ENCODE measurements at regions not wholly inside any gene's neighbourhood (a gene's known extent, or its start where the extent isn't known, plus 50 kb on each side); places are given as distances from the start of the nearest gene placed in this dataset.

- Histone ChIP-seq H3K9ac (ENCODE audit: low read length) (peak overlapping the region; percentile 37), H2AFZ (ENCODE audit: low read depth, low read length, poor library complexity, severe bottlenecking) (peak overlapping the region; percentile 25), H4K20me1 (ENCODE audit: insufficient read depth) (no peaks in the 10 kb centered on the region), H3K4me2 (ENCODE audit: low read length) (peak overlapping the region; percentile 71), H3K4me1 (ENCODE audit: control insufficient read depth in 1 of 2, insufficient read depth in 2 of 2, low read length in 2 of 2) (peaks cover 17 to 39% of the 10 kb centered on the region in 2 experiments), H3K9me3 (ENCODE audit: control insufficient read depth in 1 of 2, insufficient read depth in 1 of 2, low read depth in 1 of 2, low read length in 2 of 2) (no peaks in the 10 kb centered on the region), H3K4me3 (replicated peaks in 1 of 2; ENCODE audit: low read depth in 1 of 2, low read length in 2 of 2) (peak overlapping the region; percentile 14 to 34; a peak in 3 of 4 replicates), H3K9me2 (ENCODE audit: insufficient read depth) (no peaks in the 10 kb centered on the region), H3K36me3 (ENCODE audit: control insufficient read depth in 1 of 2, insufficient read depth in 2 of 2, low read length in 2 of 2) (no peaks in the 10 kb centered on the region), H3K79me2 (ENCODE audit: insufficient read depth, low read length) (no peaks in the 10 kb centered on the region; the same call in 1 of the 2 replicates), H3K27ac (ENCODE audit: low read depth, low read length) (peak overlapping the region; percentile 64), H3K27me3 (ENCODE audit: insufficient read depth, low read length) (no peaks in the 10 kb centered on the region)
- BruUV-seq (replicated peaks), result no TSS peak
- ChIA-PET RAD21 (ENCODE audit: low non-redundant PET in 1 of 2, low total read pairs in 2 of 2, uncharacterized antibody in 2 of 2, unreplicated experiment in 2 of 2) (no interaction called here), POLR2A (interaction anchor here (1.0 to 4.7 kb wide), 2 partner anchors 17 to 25 kb away, joined by 3 to 33 read pairs; no protein-coding TSS in a partner anchor), CTCF (no interaction called here)
- intact Hi-C loops (cut with micrococcal nuclease), result no loop called here
- ATAC-seq, result peak; percentile 90
- DNase-seq (ENCODE audit: low read depth, low spot score), result peak; percentile 86
- TF ChIP-seq YY1 (IDR thresholded peaks at IDR 0.05; ENCODE audit: extremely low read depth, insufficient replicate concordance, low read depth, low read length) (no peak), ATF3 (IDR thresholded peaks at IDR 0.05) (peak; percentile 77), TCF7L2 (IDR thresholded peaks at IDR 0.05; ENCODE audit: borderline replicate concordance, extremely low read depth, insufficient read depth, insufficient read length) (peak; percentile 43), CBX3 (IDR thresholded peaks at IDR 0.05; ENCODE audit: low read depth) (peak; percentile 66), SP1 (IDR thresholded peaks at IDR 0.05; ENCODE audit: low read depth) (peak; percentile 39; the same call in 1 of the 2 replicates), EZH2phosphoT487 (IDR thresholded peaks at IDR 0.05; ENCODE audit: borderline replicate concordance) (no peak), RAD21 (IDR thresholded peaks at IDR 0.05; ENCODE audit: low read depth) (0 out of 2 replicates have a peak, but pooled peaks have one; percentile 11), EZH2 (IDR thresholded peaks at IDR 0.05) (no peak), JUND (IDR thresholded peaks at IDR 0.05) (peak; percentile 80), FOSL1 (IDR thresholded peaks at IDR 0.05; ENCODE audit: low read depth) (peak; percentile 71), POLR2AphosphoS5 (IDR thresholded peaks at IDR 0.05; ENCODE audit: low read depth, low read length) (no peak)
Measured at GRCh38 chr6:158894193-158894592, 75.0 kb upstream of the EZR start.

GRCh38 chr6:158892266-158892665 is 73.1 kb upstream of the EZR start:
- intact Hi-C loops (cut with micrococcal nuclease), result no loop called here
- no peak for ATAC-seq
- CTCF ChIA-PET, result no interaction called here

More at GRCh38 chr6:158892266-158892665, 73.1 kb upstream of the EZR start:
- no peak overlapping the region for H3K9ac ChIP-seq (ENCODE audit: low read length)
- H3K27ac ChIP-seq (ENCODE audit: low read depth, low read length), result no peak overlapping the region
- H4K20me1 ChIP-seq (ENCODE audit: insufficient read depth), result no peaks in the 10 kb centered on the region
- no peaks in the 10 kb centered on the region for H3K9me3 ChIP-seq (ENCODE audit: control insufficient read depth in 1 of 2, insufficient read depth in 1 of 2, low read depth in 1 of 2, low read length in 2 of 2)
- peaks cover 17 to 50% of the 10 kb centered on the region in 2 experiments for H3K4me1 ChIP-seq (ENCODE audit: control insufficient read depth in 1 of 2, insufficient read depth in 2 of 2, low read length in 2 of 2)
- H2AFZ ChIP-seq (ENCODE audit: low read depth, low read length, poor library complexity, severe bottlenecking), result peak overlapping the region; percentile 6
- no peaks in the 10 kb centered on the region for H3K27me3 ChIP-seq (ENCODE audit: insufficient read depth, low read length)
- H3K4me3 ChIP-seq (replicated peaks in 1 of 2; ENCODE audit: low read depth in 1 of 2, low read length in 2 of 2), result no peak overlapping the region
- no peak for DNase-seq (ENCODE audit: low read depth, low spot score)
- ChIA-PET POLR2A (interaction anchor here (3.4 kb wide), 1 partner anchor 24 kb away, joined by 14 read pairs; no protein-coding TSS in a partner anchor), RAD21 (ENCODE audit: low non-redundant PET in 1 of 2, low total read pairs in 2 of 2, uncharacterized antibody in 2 of 2, unreplicated experiment in 2 of 2) (no interaction called here)
- H3K36me3 ChIP-seq (ENCODE audit: control insufficient read depth in 1 of 2, insufficient read depth in 2 of 2, low read length in 2 of 2), result no peaks in the 10 kb centered on the region
- no TSS peak for BruUV-seq (replicated peaks)
- no peaks in the 10 kb centered on the region; the same call in 1 of the 2 replicates for H3K79me2 ChIP-seq (ENCODE audit: insufficient read depth, low read length)
- H3K9me2 ChIP-seq (ENCODE audit: insufficient read depth), result no peaks in the 10 kb centered on the region
- TF ChIP-seq TCF7L2 (IDR thresholded peaks at IDR 0.05; ENCODE audit: borderline replicate concordance, extremely low read depth, insufficient read depth, insufficient read length) (no peak), ZNF274 (IDR thresholded peaks at IDR 0.05; ENCODE audit: low read depth, low read length) (no peak), ZFX (IDR thresholded peaks at IDR 0.05) (no peak), EZH2 (IDR thresholded peaks at IDR 0.05) (no peak), RAD21 (IDR thresholded peaks at IDR 0.05; ENCODE audit: low read depth) (no peak), CBX3 (IDR thresholded peaks at IDR 0.05; ENCODE audit: low read depth) (no peak), EGR1 (IDR thresholded peaks at IDR 0.05; ENCODE audit: low read depth) (no peak), SIN3A (IDR thresholded peaks at IDR 0.05; ENCODE audit: low read depth) (no peak), ZBTB33 (IDR thresholded peaks at IDR 0.05; ENCODE audit: extremely low read depth, insufficient replicate concordance, low read length) (no peak)
- H3K4me2 ChIP-seq (ENCODE audit: low read length), result no peak overlapping the region

Measured in HCT116 (cell line).